Naive thymus-derived CD4-positive, alpha-beta T cell (primary cell): ENCODE measurements at regions not wholly inside any gene's neighbourhood (a gene's known extent, or its start where the extent isn't known, plus 50 kb on each side); places are given as distances from the start of the nearest gene placed in this dataset.

ENCODE experiments used
- ATAC-seq: fragments of 150-1000 bp; cut with Tn5 transposase; 2 replicates; pipeline ENCODE4 v1.10.0; 2021; ENCODE audit warnings: mild to moderate bottlenecking, moderate library complexity
- CTCF ChIA-PET: fragments of 350-600 bp; sonication (Branson Sonifier 250); formaldehyde crosslinking; loops from one replicate; lab custom pipeline; 2021; ENCODE audit warnings: antibody characterized with exemption; lab: Charles Lee
- POLR2A ChIA-PET: fragments of 350-600 bp; sonication (Branson Sonifier 250); formaldehyde crosslinking; loops from one replicate; lab custom pipeline; 2021; ENCODE audit warnings: antibody characterized with exemption, inconsistent platforms; lab: Charles Lee
- DNase-seq, 9 donors: peaks; one replicate each; pipeline versions ENCODE4 v3.0.0 to v3.0.0-alpha.2; 2020 to 2022; ENCODE audit warnings: mixed read lengths in 1 of 9
- H3K27ac ChIP-seq: one replicate; pipeline ENCODE4 v1.7.0; 2013; ENCODE audit warnings: mild to moderate bottlenecking, low read depth, low read length, moderate library complexity
- H3K27me3 ChIP-seq, 2 donors: one replicate each; pipeline ENCODE4 v1.7.0; 2013; ENCODE audit warnings: low read length in 2 of 2, mild to moderate bottlenecking in 2 of 2, moderate library complexity in 2 of 2; ENCODE audit not compliant: control insufficient read depth in 2 of 2, insufficient read depth in 2 of 2
- H3K36me3 ChIP-seq, 3 experiments: 1 replicate in 2 of 3; 2 replicates in 1 of 3; pipeline ENCODE4 v1.7.0; 2013; ENCODE audit warnings: low read length in 3 of 3, mild to moderate bottlenecking in 3 of 3, moderate library complexity in 1 of 3; ENCODE audit not compliant: insufficient read depth in 3 of 3, control insufficient read depth in 2 of 3
- H3K4me1 ChIP-seq, 2 donors: one replicate each; pipeline ENCODE4 v1.7.0; 2013; ENCODE audit warnings: low read length in 2 of 2, mild to moderate bottlenecking in 2 of 2, moderate library complexity in 1 of 2; ENCODE audit not compliant: control insufficient read depth in 2 of 2, insufficient read depth in 2 of 2
- H3K4me3 ChIP-seq: 2 replicates; pipeline ENCODE4 v1.7.0; 2013; ENCODE audit warnings: mild to moderate bottlenecking, low read length
- H3K9me3 ChIP-seq, 3 experiments: 1 replicate in 2 of 3; 2 replicates in 1 of 3; pipeline ENCODE4 v1.7.0; 2013; ENCODE audit warnings: low read length in 3 of 3; ENCODE audit not compliant: control insufficient read depth in 2 of 3
- H3K27ac Mint-ChIP-seq, 9 donors: one replicate each; pipeline ENCODE4 v1.8.0; 2020 to 2022; ENCODE audit warnings: mixed read lengths in 9 of 9, mild to moderate bottlenecking in 8 of 9, moderate library complexity in 5 of 9, inconsistent platforms in 2 of 9
- H3K27me3 Mint-ChIP-seq, 5 donors: one replicate each; pipeline ENCODE4 v1.8.0; 2021 to 2022; ENCODE audit warnings: mixed read lengths in 5 of 5, mild to moderate bottlenecking in 1 of 5
- H3K36me3 Mint-ChIP-seq, 5 donors: one replicate each; pipeline ENCODE4 v1.8.0; 2020 to 2022; ENCODE audit warnings: mixed read lengths in 5 of 5, mild to moderate bottlenecking in 3 of 5, inconsistent platforms in 1 of 5
- H3K4me1 Mint-ChIP-seq, 7 donors: one replicate each; pipeline ENCODE4 v1.8.0; 2020 to 2022; ENCODE audit warnings: mixed read lengths in 7 of 7, mild to moderate bottlenecking in 3 of 7, inconsistent platforms in 1 of 7
- H3K4me3 Mint-ChIP-seq, 10 donors: one replicate each; pipeline ENCODE4 v1.8.0; 2020 to 2022; ENCODE audit warnings: mild to moderate bottlenecking in 10 of 10, mixed read lengths in 10 of 10, moderate library complexity in 6 of 10, inconsistent platforms in 2 of 10
- H3K9me3 Mint-ChIP-seq, 11 donors: one replicate each; pipeline ENCODE4 v1.8.0; 2020 to 2022; ENCODE audit warnings: mixed read lengths in 11 of 11, mild to moderate bottlenecking in 4 of 11, inconsistent platforms in 1 of 11, moderate library complexity in 1 of 11
- intact Hi-C, 2 donors: fragments of 100-400 bp; cut with micrococcal nuclease; formaldehyde crosslinking; loops; one replicate each; pipeline ENCODE4 v1.15.1; 2023

DNA sequence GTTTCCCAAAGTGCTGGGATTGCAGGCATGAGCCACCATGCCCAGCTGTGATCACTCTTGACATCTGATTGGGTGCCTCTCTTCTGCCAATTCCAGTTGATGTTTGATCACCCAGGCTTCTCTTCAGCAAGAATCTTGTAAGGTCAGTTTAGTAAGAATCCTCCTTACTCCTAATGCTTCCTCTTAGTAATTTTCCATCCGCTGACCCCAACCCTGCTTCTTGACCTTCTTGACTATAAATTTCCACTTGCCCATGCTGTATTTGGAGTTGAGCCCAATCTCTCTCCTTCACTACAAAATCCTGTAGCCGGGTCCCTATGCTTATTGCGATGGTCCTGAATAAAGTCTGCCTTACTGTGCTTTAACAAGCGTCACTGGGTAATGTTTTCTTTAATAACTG lies 75.4 kb downstream of the DDIT4L start:
- Mint-ChIP-seq H3K9me3 (peaks cover 0 to 4% (median 0%) of the 10 kb centered on the region in 11 donors), H3K36me3 (no peaks in the 10 kb centered on the region), H3K27me3 (peaks cover 0 to 3% (median 0%) of the 10 kb centered on the region in 5 donors), H3K4me1 (peaks cover 0 to 4% (median 0%) of the 10 kb centered on the region in 7 donors), H3K27ac (no peak overlapping the region), H3K4me3 (no peak overlapping the region)
- Histone ChIP-seq H3K4me1 (no peaks in the 10 kb centered on the region), H3K4me3 (no peak overlapping the region), H3K36me3 (no peaks in the 10 kb centered on the region), H3K27me3 (no peaks in the 10 kb centered on the region), H3K9me3 (no peaks in the 10 kb centered on the region), H3K27ac (no peak overlapping the region)
- no peak for ATAC-seq
- CTCF ChIA-PET = no interaction called here
- DNase-seq = no peak
- POLR2A ChIA-PET = no interaction called here
- intact Hi-C loops = no loop called here

DNA sequence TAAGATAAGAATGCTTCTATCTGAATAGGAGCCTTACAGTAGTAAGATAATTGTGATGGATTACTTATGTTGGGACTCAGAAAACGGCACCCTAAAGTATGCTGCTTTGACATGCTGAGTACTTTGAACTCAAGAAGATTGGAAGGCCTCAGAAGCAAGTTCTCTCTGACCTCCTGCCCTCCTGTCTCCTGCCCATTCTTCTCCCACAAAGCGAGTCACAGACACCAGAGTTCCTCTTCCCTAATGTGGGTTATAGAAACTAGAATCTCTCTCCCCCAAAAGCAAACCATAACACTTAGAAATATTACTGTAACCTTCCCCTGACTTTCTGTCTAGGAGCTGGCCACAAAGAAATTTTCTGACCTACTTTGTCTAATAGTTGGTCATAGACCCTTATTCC lies 76.5 kb downstream of the DDIT4L start:
- H3K4me3 Mint-ChIP-seq = no peak overlapping the region
- H3K4me3 ChIP-seq = no peak overlapping the region
- CTCF ChIA-PET = no interaction called here
- no peak overlapping the region for H3K27ac ChIP-seq
- peaks cover 0 to 12% (median 0%) of the 10 kb centered on the region in 7 donors for H3K4me1 Mint-ChIP-seq
- POLR2A ChIA-PET = no interaction called here
- intact Hi-C loops = no loop called here
- no peaks in the 10 kb centered on the region for H3K27me3 ChIP-seq
- H3K27me3 Mint-ChIP-seq = peaks cover 0 to 3% (median 0%) of the 10 kb centered on the region in 5 donors
- no peak for ATAC-seq
- no peak for DNase-seq
- no peaks in the 10 kb centered on the region for H3K4me1 ChIP-seq
- peak overlapping the region in 1 of 9 donors; percentile 16 for H3K27ac Mint-ChIP-seq
- no peaks in the 10 kb centered on the region for H3K36me3 Mint-ChIP-seq
- no peaks in the 10 kb centered on the region for H3K9me3 ChIP-seq
- H3K36me3 ChIP-seq = no peaks in the 10 kb centered on the region
- H3K9me3 Mint-ChIP-seq = peaks cover 0 to 2% (median 0%) of the 10 kb centered on the region in 11 donors

DNA sequence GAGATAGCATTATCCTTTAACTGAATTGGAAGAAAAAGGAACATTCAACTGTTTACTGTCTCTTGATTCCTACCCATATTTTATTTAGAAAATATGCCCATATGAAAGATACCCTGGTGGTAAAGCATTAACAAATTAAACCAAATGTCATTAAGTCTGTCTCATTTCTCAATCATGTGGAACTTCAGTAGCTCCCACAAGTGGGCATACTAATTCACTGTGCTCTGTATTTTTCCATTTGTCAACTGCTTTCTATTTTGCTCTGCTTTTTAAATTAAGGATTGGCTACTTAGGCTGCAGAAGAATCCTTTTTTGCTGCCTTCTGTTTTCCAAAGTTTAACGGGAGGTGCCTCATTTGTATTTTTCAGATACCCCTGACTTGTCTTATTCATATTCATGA lies 77.2 kb downstream of the DDIT4L start:
- H3K27me3 Mint-ChIP-seq = peaks cover 0 to 3% (median 0%) of the 10 kb centered on the region in 5 donors
- no peak overlapping the region for H3K4me3 Mint-ChIP-seq
- H3K4me3 ChIP-seq = no peak overlapping the region
- H3K27ac Mint-ChIP-seq = no peak overlapping the region
- ATAC-seq (no peak), DNase-seq (no peak)
- no peak overlapping the region for H3K27ac ChIP-seq
- ChIA-PET POLR2A (no interaction called here), CTCF (no interaction called here)
- peaks cover 0 to 15% (median 0%) of the 10 kb centered on the region in 7 donors for H3K4me1 Mint-ChIP-seq
- intact Hi-C loops = no loop called here
- peaks cover 0 to 3% (median 0%) of the 10 kb centered on the region in 11 donors for H3K9me3 Mint-ChIP-seq
- H3K4me1 ChIP-seq = no peaks in the 10 kb centered on the region
- H3K27me3 ChIP-seq = no peaks in the 10 kb centered on the region
- no peaks in the 10 kb centered on the region for H3K9me3 ChIP-seq
- H3K36me3 Mint-ChIP-seq = peaks cover 0 to 1% (median 0%) of the 10 kb centered on the region in 5 donors
- no peaks in the 10 kb centered on the region for H3K36me3 ChIP-seq

DNA sequence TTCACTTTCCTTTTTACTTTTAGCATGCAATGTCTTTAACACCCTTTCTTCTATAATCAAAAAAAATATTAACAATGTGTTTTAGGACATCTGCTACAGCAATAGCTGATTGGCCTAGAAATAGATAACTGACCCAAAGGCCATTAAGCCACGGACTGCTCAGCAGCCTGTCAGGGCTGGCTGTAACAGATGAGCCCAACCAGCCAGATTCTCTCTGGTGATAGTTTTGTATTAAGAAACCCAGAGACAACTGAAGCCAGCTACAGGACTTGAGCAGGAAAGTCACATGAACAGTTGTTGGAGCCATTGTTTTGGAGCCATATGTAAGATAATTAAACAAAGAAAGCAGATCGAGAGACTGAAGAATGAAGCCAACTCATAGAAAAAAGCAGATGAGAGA lies 80.3 kb downstream of the DDIT4L start:
- Histone ChIP-seq H3K27me3 (no peaks in the 10 kb centered on the region), H3K9me3 (no peaks in the 10 kb centered on the region), H3K4me1 (peaks cover 0 to 8% of the 10 kb centered on the region in 2 donors), H3K4me3 (no peak overlapping the region), H3K27ac (no peak overlapping the region), H3K36me3 (no peaks in the 10 kb centered on the region)
- ChIA-PET POLR2A (interaction anchor here (0.6 kb wide), 1 partner anchor 302 kb away, joined by 3 read pairs; no protein-coding TSS in a partner anchor), CTCF (no interaction called here)
- H3K36me3 Mint-ChIP-seq = peaks cover 0 to 1% (median 0%) of the 10 kb centered on the region in 5 donors
- intact Hi-C loops = no loop called here
- H3K9me3 Mint-ChIP-seq = peaks cover 0 to 3% (median 0%) of the 10 kb centered on the region in 11 donors
- ATAC-seq (no peak), DNase-seq (no peak)
- H3K4me1 Mint-ChIP-seq = peaks cover 6 to 30% (median 11%) of the 10 kb centered on the region in 7 donors
- H3K4me3 Mint-ChIP-seq = no peak overlapping the region
- no peaks in the 10 kb centered on the region for H3K27me3 Mint-ChIP-seq
- no peak overlapping the region for H3K27ac Mint-ChIP-seq

DNA sequence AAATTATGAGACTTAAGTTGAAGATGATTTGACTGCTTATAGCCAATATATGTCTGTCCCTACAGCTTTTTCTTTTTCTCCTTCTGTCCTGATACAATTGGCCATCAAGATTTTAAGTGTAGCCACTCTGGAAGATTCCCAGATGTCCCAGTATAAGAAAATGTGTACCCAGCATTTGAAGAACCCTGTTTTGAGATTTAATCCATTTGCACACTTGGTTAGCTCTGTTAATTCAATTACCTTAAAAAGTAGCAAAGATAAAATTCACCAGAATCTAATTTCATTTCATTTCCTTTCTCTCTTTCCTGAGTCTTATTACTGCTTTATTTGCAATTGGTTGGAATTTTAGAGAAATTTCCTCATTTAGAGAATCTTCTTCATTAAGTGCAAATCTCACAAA lies 81.4 kb downstream of the DDIT4L start:
- ATAC-seq = no peak
- no peak overlapping the region for H3K27ac Mint-ChIP-seq
- CTCF ChIA-PET = no interaction called here

DNA sequence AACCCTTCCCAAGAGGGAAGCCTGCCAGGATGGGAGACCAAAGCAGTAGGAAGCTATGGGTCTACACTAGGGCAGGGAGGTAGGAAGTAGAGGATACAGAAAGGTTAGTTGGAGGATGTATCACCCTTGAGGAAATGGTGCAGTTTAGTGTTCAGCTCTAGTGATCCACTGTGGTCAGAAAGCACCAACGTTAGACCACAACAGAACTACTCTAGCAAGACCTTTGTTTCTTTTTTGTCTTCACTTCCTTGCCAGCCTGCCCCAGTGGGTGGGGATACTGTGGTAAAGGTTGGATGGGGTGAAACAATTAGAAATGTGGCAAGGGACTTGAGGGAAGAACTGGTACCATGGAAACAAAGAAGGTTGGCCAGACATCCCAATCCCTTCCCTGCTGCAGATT lies 83.3 kb downstream of the DDIT4L start:
- Mint-ChIP-seq H3K27me3 (no peaks in the 10 kb centered on the region), H3K36me3 (peaks cover 0 to 3% (median 0%) of the 10 kb centered on the region in 5 donors), H3K4me3 (peak overlapping the region in 1 of 10 donors; percentile 58), H3K4me1 (peaks cover 6 to 40% (median 11%) of the 10 kb centered on the region in 7 donors), H3K9me3 (peaks cover 0 to 5% (median 0%) of the 10 kb centered on the region in 11 donors), H3K27ac (peak overlapping the region in 3 of 9 donors; percentile 38 to 50 (median 41))
- Histone ChIP-seq H3K27me3 (no peaks in the 10 kb centered on the region), H3K4me1 (peaks cover 0 to 8% of the 10 kb centered on the region in 2 donors), H3K4me3 (no peak overlapping the region), H3K9me3 (no peaks in the 10 kb centered on the region), H3K27ac (no peak overlapping the region), H3K36me3 (no peaks in the 10 kb centered on the region)
- intact Hi-C loops = loop anchor here in 1 of 2 donors (2.0 kb wide), 1 partner anchor 14 kb away; no protein-coding TSS in a partner anchor
- ATAC-seq (peak; percentile 71), DNase-seq (peak in 3 of 9 donors; percentile 4 to 27 (median 16))
- CTCF ChIA-PET = no interaction called here
- POLR2A ChIA-PET = no interaction called here

More for the DNA sequence above, 81.4 kb downstream of the DDIT4L start:
- Mint-ChIP-seq H3K4me3 (no peak overlapping the region), H3K4me1 (peaks cover 6 to 37% (median 11%) of the 10 kb centered on the region in 7 donors), H3K36me3 (peaks cover 0 to 1% (median 0%) of the 10 kb centered on the region in 5 donors), H3K27me3 (no peaks in the 10 kb centered on the region), H3K9me3 (peaks cover 0 to 3% (median 0%) of the 10 kb centered on the region in 11 donors)
- Histone ChIP-seq H3K27me3 (no peaks in the 10 kb centered on the region), H3K4me3 (no peak overlapping the region), H3K4me1 (peaks cover 0 to 8% of the 10 kb centered on the region in 2 donors), H3K36me3 (no peaks in the 10 kb centered on the region), H3K27ac (no peak overlapping the region), H3K9me3 (no peaks in the 10 kb centered on the region)
- POLR2A ChIA-PET = no interaction called here
- intact Hi-C loops = no loop called here
- no peak for DNase-seq

DNA sequence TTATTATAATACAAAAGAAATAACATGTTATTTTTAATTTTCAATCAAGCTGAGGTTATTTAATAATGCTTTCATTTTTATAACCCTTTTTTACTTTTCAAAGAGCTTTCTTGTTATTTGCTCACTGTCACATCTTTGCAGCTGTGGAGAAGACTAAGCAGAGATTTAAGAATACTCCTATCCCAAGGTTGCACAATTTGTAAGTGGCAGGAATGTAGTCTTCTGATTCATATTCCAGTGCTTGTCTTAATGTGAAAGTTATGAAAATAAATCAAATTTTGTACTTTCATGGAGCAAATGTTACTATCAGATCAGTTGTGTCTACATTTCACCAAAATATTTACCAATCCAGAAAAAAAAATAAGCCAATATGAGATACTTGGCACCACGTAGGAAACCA lies 86.6 kb downstream of the DDIT4L start:
- Histone ChIP-seq H3K27ac (no peak overlapping the region), H3K4me1 (peaks cover 0 to 18% of the 10 kb centered on the region in 2 donors), H3K36me3 (no peaks in the 10 kb centered on the region), H3K4me3 (no peak overlapping the region), H3K9me3 (no peaks in the 10 kb centered on the region), H3K27me3 (no peaks in the 10 kb centered on the region)
- ChIA-PET POLR2A (no interaction called here), CTCF (interaction anchor here (0.7 to 2.2 kb wide), 3 partner anchors 10 to 1753 kb away, joined by 3 to 12 read pairs (median 5); no protein-coding TSS in a partner anchor)
- peaks cover 0 to 8% (median 0%) of the 10 kb centered on the region in 5 donors for H3K36me3 Mint-ChIP-seq
- peaks cover 6 to 54% (median 12%) of the 10 kb centered on the region in 7 donors for H3K4me1 Mint-ChIP-seq
- no peak overlapping the region for H3K27ac Mint-ChIP-seq
- H3K4me3 Mint-ChIP-seq = no peak overlapping the region
- peaks cover 0 to 4% (median 0%) of the 10 kb centered on the region in 11 donors for H3K9me3 Mint-ChIP-seq
- intact Hi-C loops = no loop called here
- no peaks in the 10 kb centered on the region for H3K27me3 Mint-ChIP-seq
- DNase-seq = no peak
- ATAC-seq = no peak
